ENCODE measurements at regions not wholly inside any gene's neighbourhood (a gene's known extent, or its start where the extent isn't known, plus 50 kb on each side); places are given as distances from the start of the nearest gene placed in this dataset.
"Not testable (repeated sequence)": the region's sequence is repeated elsewhere in the genome, so short reads cannot be mapped to it uniquely, and the experiment has no call there.

- no peaks in the 10 kb centered on the region for H3K36me3 ChIP-seq
- WGBS, 3 donors, result 58 to 72% (median 60%) methylated on average over 5 of the region's 5 CpGs
- TF ChIP-seq POLR2A (IDR thresholded peaks at IDR 0.05), result no peak
- TF ChIP-seq CTCF (IDR thresholded peaks at IDR 0.05), result no peak
- TF ChIP-seq EP300 (IDR thresholded peaks at IDR 0.05), result no peak
These were observed 351.3 kb downstream of the JRKL start for GRCh38 chr11:96741068-96741467.

GRCh38 chr11:96744697-96745096 is 354.9 kb downstream of the JRKL start:
- H3K4me3 ChIP-seq, result no peak overlapping the region
- no peaks in the 10 kb centered on the region for H3K9me3 ChIP-seq
- no peak overlapping the region for H3K27ac ChIP-seq
- WGBS, 3 donors, result 0 to 78% (median 26%) methylated on average over 1 of the region's 1 CpG
- no peaks in the 10 kb centered on the region for H3K27me3 ChIP-seq
- intact Hi-C loops (cut with DNase I), result no loop called here
- H3K4me1 ChIP-seq (ENCODE audit: insufficient read depth), result no peaks in the 10 kb centered on the region
- H3K36me3 ChIP-seq, result no peaks in the 10 kb centered on the region
- TF ChIP-seq EP300 (IDR thresholded peaks at IDR 0.05) (no peak), POLR2A (IDR thresholded peaks at IDR 0.05) (no peak), CTCF (IDR thresholded peaks at IDR 0.05) (no peak)
- no peak for DNase-seq

More at GRCh38 chr11:96741068-96741467, 351.3 kb downstream of the JRKL start:
- H3K27me3 ChIP-seq, result no peaks in the 10 kb centered on the region
- no peak for DNase-seq
- intact Hi-C loops (cut with DNase I), result no loop called here
- H3K9me3 ChIP-seq, result no peaks in the 10 kb centered on the region
- no peak overlapping the region for H3K27ac ChIP-seq
- no peaks in the 10 kb centered on the region for H3K4me1 ChIP-seq (ENCODE audit: insufficient read depth)
- no peak overlapping the region for H3K4me3 ChIP-seq

DNA sequence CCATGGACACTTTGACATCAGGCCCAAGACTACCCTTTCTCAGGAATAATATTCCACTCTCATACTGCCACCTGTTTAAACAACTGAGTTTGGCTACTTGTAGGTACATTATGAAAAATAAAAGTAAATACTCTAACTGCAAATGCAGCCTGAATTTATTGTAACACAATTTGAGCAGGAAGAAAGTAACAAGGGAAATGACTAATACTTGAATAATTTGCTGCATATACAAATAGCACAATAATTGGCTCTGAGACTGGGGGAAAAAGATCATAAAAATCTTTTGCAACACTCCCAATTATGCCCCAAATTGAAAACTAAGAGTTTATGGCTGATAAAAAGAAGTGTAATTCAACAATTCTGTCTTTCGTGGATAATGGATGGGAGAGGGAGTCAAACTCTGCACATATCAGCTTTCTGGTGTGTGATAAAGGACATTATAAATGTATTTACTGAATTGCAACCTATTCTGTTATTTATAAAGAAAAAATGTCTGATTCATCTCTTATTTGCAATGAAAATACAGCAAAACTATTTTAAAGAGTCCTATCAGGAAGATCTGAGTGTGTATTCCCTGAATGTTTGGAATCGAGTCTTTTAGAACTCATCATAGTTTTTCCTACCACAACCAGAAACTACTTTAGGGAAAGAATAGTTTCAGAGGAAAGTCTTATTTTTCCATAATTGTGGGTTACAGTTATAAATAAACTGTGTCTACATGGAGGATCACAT is 359.0 kb downstream of the JRKL start:
- WGBS, 3 donors, result 8 to 15% (median 13%) methylated on average over 2 of the region's 2 CpGs
- TF ChIP-seq CTCF (IDR thresholded peaks at IDR 0.05) (no peak), EP300 (IDR thresholded peaks at IDR 0.05) (no peak), POLR2A (IDR thresholded peaks at IDR 0.05) (no peak)
- H3K4me3 ChIP-seq, result no peak overlapping the region
- intact Hi-C loops (cut with DNase I), result no loop called here
- H3K4me1 ChIP-seq (ENCODE audit: insufficient read depth), result no peaks in the 10 kb centered on the region
- no peak for DNase-seq
- no peaks in the 10 kb centered on the region for H3K9me3 ChIP-seq
- no peaks in the 10 kb centered on the region for H3K36me3 ChIP-seq
- H3K27me3 ChIP-seq, result no peaks in the 10 kb centered on the region
- H3K27ac ChIP-seq, result no peak overlapping the region

DNA sequence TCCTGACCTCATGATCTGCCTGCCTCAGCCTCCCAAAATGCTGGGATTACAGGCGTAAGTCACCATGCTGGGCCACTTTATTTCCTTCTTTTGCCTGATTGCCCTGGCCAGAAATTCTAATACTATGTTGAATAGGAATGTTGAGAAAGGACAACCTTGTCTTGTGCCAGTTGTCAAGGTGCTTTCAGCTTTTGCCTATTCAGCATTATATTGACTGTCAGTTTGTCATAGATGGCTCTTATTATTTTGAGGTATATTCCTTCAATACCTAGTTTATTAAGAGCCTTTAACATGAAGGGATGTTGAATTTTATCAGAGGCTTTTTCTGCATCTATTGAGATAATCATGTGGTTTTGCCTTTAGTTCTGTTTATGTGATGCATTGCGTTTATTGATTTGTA is 362.0 kb downstream of the JRKL start:
- H3K27me3 ChIP-seq; intact Hi-C loops (cut with DNase I); H3K4me1 ChIP-seq (ENCODE audit: insufficient read depth); H3K4me3 ChIP-seq; DNase-seq; H3K9me3 ChIP-seq; H3K36me3 ChIP-seq; H3K27ac ChIP-seq: not testable (repeated sequence)
- WGBS, 3 donors, result 90 to 95% (median 94%) methylated on average over 2 of the region's 2 CpGs

GRCh38 chr11:96752221-96752620 is 362.4 kb downstream of the JRKL start:
- H3K9me3 ChIP-seq, result no peaks in the 10 kb centered on the region
- no peaks in the 10 kb centered on the region for H3K27me3 ChIP-seq
- intact Hi-C loops (cut with DNase I), result no loop called here
- no peaks in the 10 kb centered on the region for H3K36me3 ChIP-seq
- 15 to 36% (median 31%) methylated on average over 2 of the region's 2 CpGs for WGBS, 3 donors
- no peak overlapping the region for H3K4me3 ChIP-seq
- no peak overlapping the region for H3K27ac ChIP-seq
- TF ChIP-seq POLR2A (IDR thresholded peaks at IDR 0.05) (no peak), CTCF (IDR thresholded peaks at IDR 0.05) (no peak), EP300 (IDR thresholded peaks at IDR 0.05) (no peak)
- DNase-seq, result no peak
- no peaks in the 10 kb centered on the region for H3K4me1 ChIP-seq (ENCODE audit: insufficient read depth)
